HEK293T (cell line): ENCODE measurements at regions not wholly inside any gene's neighbourhood (a gene's known extent, or its start where the extent isn't known, plus 50 kb on each side); places are given as distances from the start of the nearest gene placed in this dataset.

ENCODE experiments used
- BHLHE40 ChIP-seq: fragments of 450-650 bp; IDR thresholded peaks from 2 replicates; pipeline ENCODE4 v1.6.1; 2016; ENCODE audit warnings: mild to moderate bottlenecking, moderate library complexity, borderline replicate concordance
- ELF4 ChIP-seq: fragments of 450-650 bp; IDR thresholded peaks from 2 replicates; pipeline ENCODE4 v1.6.1; 2017; ENCODE audit warnings: antibody characterized with exemption
- FOXA1 ChIP-seq: fragments of 450-650 bp; IDR thresholded peaks from 2 replicates; pipeline ENCODE4 v1.6.1; 2016; ENCODE audit warnings: mild to moderate bottlenecking
- HDGF ChIP-seq: fragments of 450-650 bp; IDR thresholded peaks from 2 replicates; pipeline ENCODE4 v1.6.1; 2017; ENCODE audit warnings: antibody characterized with exemption, borderline replicate concordance
- LEF1 ChIP-seq: fragments of 450-650 bp; IDR thresholded peaks from 2 replicates; pipeline ENCODE4 v1.6.1; 2017; ENCODE audit warnings: mild to moderate bottlenecking, borderline replicate concordance
- NFRKB ChIP-seq: fragments of 450-650 bp; IDR thresholded peaks from 2 replicates; pipeline ENCODE4 v1.6.1; 2016; ENCODE audit warnings: mild to moderate bottlenecking, moderate library complexity
- TF ChIP-seq, protein P1 (sequence below): fragments of 450-650 bp; IDR thresholded peaks from 2 replicates; pipeline ENCODE4 v1.6.1; 2016

DNA sequence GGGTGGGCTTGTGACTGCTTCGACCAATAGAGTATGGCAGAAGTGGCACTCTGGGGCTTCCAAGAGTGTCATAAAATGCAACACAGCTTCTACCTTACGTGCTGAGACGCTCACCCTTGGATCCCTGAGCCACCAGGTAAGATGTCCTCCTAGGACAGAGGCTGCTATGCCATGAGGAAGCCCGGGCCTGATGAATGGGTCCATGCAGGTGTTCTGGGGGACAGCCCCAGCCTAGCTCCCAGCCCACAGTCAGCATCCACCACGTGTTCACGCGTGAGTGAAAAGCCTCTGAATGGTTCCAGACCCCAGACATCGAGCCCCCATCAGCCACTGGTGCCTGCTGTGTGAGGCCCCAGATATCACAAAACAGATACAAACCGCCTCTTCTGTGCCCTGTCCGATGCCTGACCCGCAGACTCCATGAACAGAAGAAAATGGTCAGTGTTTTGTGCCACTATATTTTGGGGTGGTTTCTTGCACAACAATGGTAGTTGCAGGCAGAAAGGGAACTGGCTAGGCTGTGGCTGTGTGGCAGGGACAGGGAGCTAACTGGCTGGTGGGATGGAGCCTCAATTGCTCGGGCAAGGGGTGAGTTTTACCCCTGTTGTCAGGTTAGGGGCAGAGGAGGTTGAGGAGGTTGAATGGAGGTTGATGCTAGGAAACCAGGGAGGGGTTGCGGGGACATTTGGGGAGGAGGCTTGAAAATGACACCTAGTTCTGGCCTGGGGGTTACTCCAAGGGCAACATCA, 92.2 kb downstream of the LINGO1 start:
- TF ChIP-seq NFRKB, result no peak
- no peak for TF ChIP-seq FOXA1
- TF ChIP-seq LEF1, result no peak
- TF ChIP-seq, protein P1, sequence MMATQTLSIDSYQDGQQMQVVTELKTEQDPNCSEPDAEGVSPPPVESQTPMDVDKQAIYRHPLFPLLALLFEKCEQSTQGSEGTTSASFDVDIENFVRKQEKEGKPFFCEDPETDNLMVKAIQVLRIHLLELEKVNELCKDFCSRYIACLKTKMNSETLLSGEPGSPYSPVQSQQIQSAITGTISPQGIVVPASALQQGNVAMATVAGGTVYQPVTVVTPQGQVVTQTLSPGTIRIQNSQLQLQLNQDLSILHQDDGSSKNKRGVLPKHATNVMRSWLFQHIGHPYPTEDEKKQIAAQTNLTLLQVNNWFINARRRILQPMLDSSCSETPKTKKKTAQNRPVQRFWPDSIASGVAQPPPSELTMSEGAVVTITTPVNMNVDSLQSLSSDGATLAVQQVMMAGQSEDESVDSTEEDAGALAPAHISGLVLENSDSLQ, result no peak
- TF ChIP-seq HDGF, result no peak
- TF ChIP-seq ELF4, result no peak
- no peak for TF ChIP-seq BHLHE40
